HCT116 (cell line): ENCODE measurements at regions not wholly inside any gene's neighbourhood (a gene's known extent, or its start where the extent isn't known, plus 50 kb on each side); places are given as distances from the start of the nearest gene placed in this dataset.
"Not testable (repeated sequence)": the region's sequence is repeated elsewhere in the genome, so short reads cannot be mapped to it uniquely, and the experiment has no call there.

Source experiments
- ATAC-seq: fragments of 200-7000 bp; cut with Tn5 transposase; 2 replicates; pipeline ENCODE4 v1.9.1; 2020; ENCODE audit warnings: mild to moderate bottlenecking, moderate library complexity
- BruUV-seq: library from RNA; stranded (reverse); fragments of 400-500 nt; replicated peaks from 2 replicates; lab custom pipeline; 2021; lab: Mats Ljungman, UMichigan
- CTCF ChIA-PET: fragments of 300-600 bp; sonication (Branson Sonifier 250); formaldehyde crosslinking; loops from one replicate; lab custom pipeline; 2021; ENCODE audit warnings: antibody characterized with exemption; lab: Charles Lee
- POLR2A ChIA-PET: fragments of 300-600, 350-600 bp; sonication (Branson Sonifier 250); formaldehyde crosslinking; loops from one replicate; lab custom pipeline; 2021; ENCODE audit warnings: antibody characterized with exemption; lab: Charles Lee
- RAD21 ChIA-PET, 2 experiments: fragments of 300-600 bp; sonication (Branson Sonifier 250); formaldehyde crosslinking; loops; one replicate each; lab custom pipeline; 2023; ENCODE audit warnings: low total read pairs in 2 of 2; ENCODE audit not compliant: uncharacterized antibody in 2 of 2, unreplicated experiment in 2 of 2, low non-redundant PET in 1 of 2; lab: Charles Lee
- DNase-seq: peaks from one replicate; pipeline ENCODE4 v3.0.0-alpha.2; 2010; ENCODE audit warnings: low read depth, low spot score
- H2AFZ ChIP-seq: fragments of 200-600 bp; shearing (Covaris generic), sonication (generic); 2 replicates; pipeline ENCODE4 v1.6.1; 2017; ENCODE audit warnings: low read depth, mixed run types, mixed read lengths, antibody characterized with exemption, low read length; ENCODE audit not compliant: poor library complexity, severe bottlenecking
- H3K27ac ChIP-seq: 2 replicates; pipeline ENCODE4 v1.5.1; 2012; ENCODE audit warnings: low read depth, low read length
- H3K27me3 ChIP-seq: fragments of 200-600 bp; sonication (generic); 2 replicates; pipeline ENCODE4 v1.6.1; 2016; ENCODE audit warnings: mixed run types, low read length, mixed read lengths; ENCODE audit not compliant: insufficient read depth
- H3K36me3 ChIP-seq, 2 experiments: fragments of 200-500 bp in 1 of 2; fragments of 200-600 bp in 1 of 2; sonication (Bioruptor generic) in 1 of 2; sonication (generic) in 1 of 2; 2 replicates each; pipeline versions ENCODE4 v1.5.1 to v1.6.1; 2014 to 2016; ENCODE audit warnings: low read length in 2 of 2, inconsistent platforms in 1 of 2, mixed read lengths in 1 of 2, mixed run types in 1 of 2; ENCODE audit not compliant: insufficient read depth in 2 of 2, control insufficient read depth in 1 of 2
- H3K4me1 ChIP-seq, 2 experiments: fragments of 200-600 bp in 1 of 2; sonication (generic) in 1 of 2; 2 replicates each; pipeline versions ENCODE4 v1.5.1 to v1.6.1; 2012 to 2017; ENCODE audit warnings: low read length in 2 of 2, inconsistent platforms in 1 of 2, mild to moderate bottlenecking in 1 of 2, mixed read lengths in 1 of 2, mixed run types in 1 of 2, moderate library complexity in 1 of 2; ENCODE audit not compliant: insufficient read depth in 2 of 2, control insufficient read depth in 1 of 2
- H3K4me2 ChIP-seq: fragments of 200-600 bp; sonication (generic); 2 replicates; pipeline ENCODE4 v1.6.1; 2017; ENCODE audit warnings: mixed run types, low read length, mixed read lengths
- H3K4me3 ChIP-seq, 2 experiments: fragments of 200-600 bp in 1 of 2; sonication (generic) in 1 of 2; replicated peaks in 1 of 2; 2 replicates each; pipeline ENCODE4 v1.5.1; 2011 to 2016; ENCODE audit warnings: low read length in 2 of 2, control low read depth in 1 of 2, low read depth in 1 of 2, mild to moderate bottlenecking in 1 of 2, mixed read lengths in 1 of 2, mixed run types in 1 of 2
- H3K79me2 ChIP-seq: fragments of 200-600 bp; sonication (generic); 2 replicates; pipeline ENCODE4 v1.6.1; 2017; ENCODE audit warnings: mild to moderate bottlenecking, mixed run types, low read length, moderate library complexity, mixed read lengths; ENCODE audit not compliant: insufficient read depth
- H3K9ac ChIP-seq: fragments of 200-600 bp; sonication (generic); 2 replicates; pipeline ENCODE4 v1.6.1; 2016; ENCODE audit warnings: low read length, mixed read lengths
- H3K9me2 ChIP-seq: fragments of 200-600 bp; sonication (generic), shearing (Covaris generic); 2 replicates; pipeline ENCODE4 v1.6.1; 2017; ENCODE audit warnings: mixed run types, mild to moderate bottlenecking, moderate library complexity; ENCODE audit not compliant: insufficient read depth
- H3K9me3 ChIP-seq, 2 experiments: fragments of 200-500 bp in 1 of 2; fragments of 200-600 bp in 1 of 2; sonication (Bioruptor generic) in 1 of 2; sonication (generic) in 1 of 2; 2 replicates each; pipeline ENCODE4 v1.6.1; 2014 to 2017; ENCODE audit warnings: low read length in 2 of 2, mixed read lengths in 2 of 2, inconsistent platforms in 1 of 2, low read depth in 1 of 2, mild to moderate bottlenecking in 1 of 2, mixed run types in 1 of 2, moderate library complexity in 1 of 2; ENCODE audit not compliant: control insufficient read depth in 1 of 2, insufficient read depth in 1 of 2
- H4K20me1 ChIP-seq: fragments of 200-600 bp; sonication (generic), shearing (Covaris generic); 2 replicates; pipeline ENCODE4 v1.6.1; 2017; ENCODE audit warnings: mixed run types, mild to moderate bottlenecking, moderate library complexity; ENCODE audit not compliant: insufficient read depth
- ATF3 ChIP-seq: IDR thresholded peaks from 2 replicates; pipeline ENCODE4 v1.6.1; 2012
- CBX3 ChIP-seq: IDR thresholded peaks from 2 replicates; pipeline ENCODE4 v1.6.1; 2012; ENCODE audit warnings: low read depth
- CEBPB ChIP-seq: IDR thresholded peaks from 2 replicates; pipeline ENCODE4 v1.6.1; 2012; ENCODE audit warnings: low read depth
- EGR1 ChIP-seq: IDR thresholded peaks from 2 replicates; pipeline ENCODE4 v1.6.1; 2012; ENCODE audit warnings: low read depth
- EZH2 ChIP-seq: fragments of 200-600 bp; sonication (generic); IDR thresholded peaks from 2 replicates; pipeline ENCODE4 v1.6.1; 2017; ENCODE audit warnings: antibody characterized with exemption, mixed run types
- EZH2phosphoT487 ChIP-seq: fragments of 200-600 bp; IDR thresholded peaks from 2 replicates; pipeline ENCODE4 v1.6.1; 2018; ENCODE audit warnings: antibody characterized with exemption, borderline replicate concordance
- POLR2A ChIP-seq: IDR thresholded peaks from 2 replicates; pipeline ENCODE4 v1.7.0; 2011; ENCODE audit warnings: borderline replicate concordance; ENCODE audit not compliant: insufficient read depth, insufficient read length; ENCODE audit errors: extremely low read depth
- POLR2AphosphoS5 ChIP-seq: IDR thresholded peaks from 2 replicates; pipeline ENCODE4 v1.6.1; 2011; ENCODE audit warnings: mild to moderate bottlenecking, low read depth, low read length, moderate library complexity
- SIN3A ChIP-seq: IDR thresholded peaks from 2 replicates; pipeline ENCODE4 v1.6.1; 2012; ENCODE audit warnings: low read depth
- YY1 ChIP-seq: IDR thresholded peaks from 2 replicates; pipeline ENCODE4 v1.6.1; 2011; ENCODE audit warnings: low read length, low read depth, moderate library complexity, mild to moderate bottlenecking; ENCODE audit not compliant: insufficient replicate concordance; ENCODE audit errors: extremely low read depth
- ZFX ChIP-seq: fragments of 450-650 bp; IDR thresholded peaks from 2 replicates; pipeline ENCODE4 v1.6.1; 2017
- ZNF274 ChIP-seq: fragments of 200-500 bp; sonication (Bioruptor generic); IDR thresholded peaks from 2 replicates; pipeline ENCODE4 v1.6.1; 2014; ENCODE audit warnings: mild to moderate bottlenecking, low read depth, low read length, inconsistent platforms
- intact Hi-C: fragments of 100-400 bp; cut with micrococcal nuclease; formaldehyde crosslinking; loops from 2 replicates; pipeline ENCODE4 v1.10.0; 2022

DNA sequence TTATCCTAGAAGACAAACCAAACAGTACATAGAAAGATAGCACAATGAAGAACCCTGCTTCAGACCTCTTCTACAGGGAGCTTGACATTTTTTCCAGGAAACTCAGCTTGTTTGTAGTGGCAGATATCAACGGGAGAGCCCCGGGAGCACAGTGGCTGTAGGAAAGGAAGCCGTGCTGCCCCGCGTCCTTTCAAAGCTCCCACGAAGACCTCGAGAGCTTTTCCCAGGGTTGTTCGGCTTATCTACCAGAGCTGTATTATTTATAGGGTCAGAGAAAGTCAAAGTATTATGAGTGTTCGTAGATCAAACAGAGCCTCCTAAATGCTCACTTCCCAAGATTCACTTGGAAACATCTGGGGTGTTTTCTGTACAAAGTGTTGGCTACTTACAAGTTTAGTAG, 167.1 kb upstream of the COPS8 start (continued):
- no peak for TF ChIP-seq POLR2AphosphoS5
- no peak for TF ChIP-seq EZH2phosphoT487

DNA sequence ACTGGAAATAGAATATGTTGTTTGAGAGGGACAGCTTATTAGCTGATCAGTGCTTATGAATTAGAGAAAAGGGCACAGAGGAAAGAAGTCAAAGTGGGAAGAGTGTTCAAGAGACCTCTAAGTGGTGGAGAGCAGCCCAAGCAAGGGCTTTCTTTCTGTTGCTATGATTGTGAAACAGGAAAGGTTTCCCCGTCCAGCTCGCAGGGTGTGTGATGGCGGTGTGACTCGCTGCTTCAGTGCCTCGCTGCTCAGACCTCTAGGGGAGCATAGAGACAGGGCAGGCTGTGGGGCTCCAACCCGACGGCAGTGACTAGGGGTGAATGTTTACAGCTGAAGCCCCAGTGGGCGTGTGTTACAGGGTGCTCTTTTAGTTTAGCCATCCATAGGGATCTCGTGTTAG, 166.5 kb upstream of the COPS8 start:
- no peak overlapping the region for H3K9ac ChIP-seq
- no peak for TF ChIP-seq CBX3
- no peak for TF ChIP-seq EZH2
- TF ChIP-seq POLR2A = no peak
- no peak for TF ChIP-seq SIN3A
- no peak for TF ChIP-seq ZFX
- no peak for TF ChIP-seq EGR1
- TF ChIP-seq ZNF274 = no peak
- TF ChIP-seq YY1 = no peak
- TF ChIP-seq ATF3 = no peak
- TF ChIP-seq CEBPB = no peak
- H3K9me3 ChIP-seq = no peaks in the 10 kb centered on the region
- no peak for DNase-seq
- ChIA-PET POLR2A (no interaction called here), RAD21 (no interaction called here), CTCF (no interaction called here)
- H3K27me3 ChIP-seq = peaks cover 57% of the 10 kb centered on the region
- H3K4me3 ChIP-seq = no peak overlapping the region
- no TSS peak for BruUV-seq
- intact Hi-C loops = no loop called here
- no peak overlapping the region for H2AFZ ChIP-seq
- no peaks in the 10 kb centered on the region for H3K79me2 ChIP-seq
- H4K20me1 ChIP-seq = no peaks in the 10 kb centered on the region
- H3K27ac ChIP-seq = no peak overlapping the region
- ATAC-seq = no peak
- no peaks in the 10 kb centered on the region for H3K9me2 ChIP-seq
- no peaks in the 10 kb centered on the region for H3K36me3 ChIP-seq
- no peak overlapping the region for H3K4me2 ChIP-seq
- H3K4me1 ChIP-seq = no peaks in the 10 kb centered on the region

- BruUV-seq, H3K4me1 ChIP-seq, CTCF ChIA-PET, POLR2A ChIA-PET, RAD21 ChIA-PET, ATAC-seq, H3K4me2 ChIP-seq, H3K79me2 ChIP-seq, DNase-seq, H3K27ac ChIP-seq, H3K9ac ChIP-seq, H4K20me1 ChIP-seq, H3K9me2 ChIP-seq, H2AFZ ChIP-seq, H3K9me3 ChIP-seq, H3K36me3 ChIP-seq, H3K4me3 ChIP-seq, intact Hi-C loops: not testable (repeated sequence)
- H3K27me3 ChIP-seq = peaks cover 57% of the 10 kb centered on the region
Measured at GRCh38 chr2:236919801-236920379, 165.8 kb upstream of the COPS8 start.
